ENCODE measurements at regions not wholly inside any gene's neighbourhood (a gene's known extent, or its start where the extent isn't known, plus 50 kb on each side); places are given as distances from the start of the nearest gene placed in this dataset.

GRCh38 chr10:113326160-113327111 is 226.4 kb upstream of the HABP2 start:
- DNase-seq, result peak; percentile 26 to 93

DNA sequence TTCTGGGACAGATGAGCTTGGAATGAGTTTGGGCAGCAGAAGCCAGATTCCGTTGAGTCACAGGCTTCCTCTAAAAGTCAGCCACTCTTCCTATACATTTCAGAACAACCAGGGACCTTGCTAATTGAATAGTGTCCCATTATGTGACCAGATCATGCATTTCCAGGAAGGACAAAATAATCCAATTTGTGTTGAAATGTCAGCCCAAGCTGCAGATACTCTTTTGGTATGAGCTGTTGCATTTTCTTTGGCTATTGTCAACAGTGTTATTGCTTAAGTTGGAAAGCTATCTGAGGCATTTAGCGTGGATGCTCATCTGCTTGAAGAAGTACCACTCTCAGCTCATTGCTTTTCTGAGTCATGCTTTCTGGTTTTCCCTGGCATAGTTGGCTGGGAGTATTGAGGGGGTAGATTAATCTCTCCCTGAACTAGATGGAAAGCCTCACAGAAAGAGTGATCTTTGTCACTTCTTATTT is 223.7 kb upstream of the HABP2 start:
- no peak for DNase-seq

GRCh38 chr10:113331961-113332360 is 220.9 kb upstream of the HABP2 start:
- DNase-seq, result no peak

DNA sequence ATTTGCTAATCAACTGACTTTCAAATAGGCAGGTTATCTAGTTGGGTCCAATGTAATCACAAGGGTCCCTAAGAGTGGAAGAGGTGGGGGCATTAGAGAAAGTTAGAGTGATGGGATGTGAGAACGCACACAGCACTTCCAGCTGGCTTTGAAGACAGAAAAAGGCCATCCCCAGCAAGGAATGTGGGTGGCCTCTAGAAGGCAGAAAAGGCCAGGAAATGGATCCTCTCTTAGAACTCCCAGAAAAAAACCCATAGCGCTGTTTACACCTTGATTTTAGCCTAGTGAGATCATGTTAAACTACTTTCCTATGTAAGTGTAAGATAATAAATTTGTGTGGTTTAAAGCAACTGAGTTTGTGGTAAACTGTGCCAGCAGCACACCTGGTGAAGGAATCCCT is 219.5 kb upstream of the HABP2 start:
- no peak for DNase-seq

DNA sequence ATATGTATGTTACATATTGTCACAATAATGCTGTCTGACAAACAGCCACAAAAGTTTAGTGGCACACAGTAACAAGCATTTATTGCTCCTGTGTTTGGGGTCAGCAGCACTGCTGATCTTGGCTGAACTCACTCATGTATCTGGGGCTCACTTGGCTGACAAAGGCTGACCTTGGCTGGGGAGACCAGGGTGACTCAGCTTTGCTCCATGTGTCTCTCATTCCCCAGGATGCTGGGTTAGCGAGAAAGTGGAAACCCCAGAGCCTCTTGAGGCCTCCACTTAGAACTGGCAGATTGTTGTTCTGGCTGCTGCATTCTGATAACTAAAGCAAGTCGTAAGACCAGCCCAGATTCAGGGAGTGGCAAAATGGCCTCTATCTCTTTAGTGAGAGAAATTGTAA is 217.3 kb upstream of the HABP2 start:
- no peak for DNase-seq

DNA sequence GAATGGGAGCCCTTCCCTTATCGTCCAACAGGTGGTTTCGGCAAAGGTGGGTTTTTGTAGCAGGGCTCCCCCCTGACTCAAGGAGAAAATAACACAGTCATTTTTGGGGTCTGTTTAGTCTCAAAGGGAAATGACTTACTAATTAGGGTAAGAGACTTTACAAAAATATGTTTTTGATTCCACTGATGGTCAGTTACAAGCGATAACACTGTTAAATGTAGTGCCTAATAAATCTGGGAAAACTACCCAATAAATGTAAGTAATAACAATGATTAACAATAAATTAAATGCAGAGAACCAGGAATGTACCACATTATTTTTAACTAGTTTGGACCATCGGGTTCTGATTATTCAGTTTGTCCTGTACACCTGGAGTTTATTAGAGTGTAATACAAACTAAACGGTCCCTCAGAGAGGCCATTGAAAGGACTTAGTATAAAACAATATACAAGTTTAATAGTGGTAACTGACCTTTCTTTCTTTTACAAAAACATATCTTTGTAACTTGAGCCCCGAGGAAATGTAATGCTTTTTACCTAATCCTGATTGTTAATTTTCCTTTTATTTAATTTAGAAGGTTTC is 216.2 kb upstream of the HABP2 start:
- DNase-seq, result no peak

- DNase-seq, result no peak
Observed at GRCh38 chr10:113337142-113337541, 215.7 kb upstream of the HABP2 start.

- DNase-seq, result no peak
Observed at GRCh38 chr10:113339121-113339520, 213.7 kb upstream of the HABP2 start.

- no peak for DNase-seq
Observed at GRCh38 chr10:113340282-113340681, 212.6 kb upstream of the HABP2 start.

DNA sequence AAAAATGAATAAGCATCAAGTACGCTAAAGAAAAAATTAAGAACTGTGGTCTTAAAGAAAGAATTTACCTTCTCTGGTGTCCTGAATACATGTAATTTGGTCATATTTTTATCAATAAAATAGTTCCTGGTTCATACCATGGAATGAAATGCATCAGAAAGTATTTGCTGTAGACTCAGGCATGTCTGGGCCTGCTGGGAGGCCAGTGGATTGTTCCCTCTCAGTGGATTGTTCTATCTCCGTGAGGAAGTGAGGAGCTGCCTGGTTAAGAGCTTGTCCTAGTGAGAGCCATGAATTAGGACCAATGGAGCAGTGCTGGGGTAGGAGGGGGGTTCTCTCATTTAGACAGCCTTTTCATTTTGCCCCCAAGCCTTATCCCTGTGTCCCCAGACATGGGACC is 211.7 kb upstream of the HABP2 start:
- DNase-seq, result no peak

DNA sequence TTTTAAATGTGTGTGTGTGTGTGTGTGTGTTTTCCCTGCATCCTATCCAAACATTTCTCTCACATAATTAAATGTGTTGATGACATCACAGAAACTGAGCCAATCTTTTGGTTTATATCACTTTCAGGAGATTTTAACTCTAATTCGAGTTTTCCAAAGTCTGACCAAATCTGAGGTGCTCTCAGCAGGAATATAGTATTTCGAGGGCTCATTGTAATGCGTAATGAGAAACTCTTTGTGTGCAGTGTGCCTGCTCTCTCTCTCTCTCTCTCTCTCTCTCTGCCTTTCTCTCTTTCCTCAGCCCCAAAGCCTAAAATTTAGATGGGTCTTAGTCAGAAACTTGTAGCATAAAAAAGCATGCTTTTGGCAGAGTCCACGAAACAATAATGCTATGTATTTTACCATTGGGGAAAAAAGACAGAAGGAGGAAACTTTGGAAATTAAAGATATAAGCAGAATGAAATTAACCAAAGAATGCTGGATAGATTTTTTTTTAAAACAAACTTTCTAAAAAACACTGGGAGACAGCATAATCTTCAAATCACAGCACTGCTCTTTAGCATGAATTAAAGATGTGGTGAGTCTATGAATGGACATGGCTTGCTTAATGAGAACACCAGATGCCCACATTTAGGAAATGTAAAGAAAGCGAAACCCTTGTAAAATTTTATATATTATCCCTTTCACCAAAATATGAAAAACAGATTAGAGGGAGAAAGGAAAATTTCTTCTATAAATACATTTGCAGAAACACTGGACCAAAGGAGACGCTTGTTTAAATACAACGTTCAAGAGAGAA is 206.8 kb upstream of the HABP2 start:
- DNase-seq, result no peak

DNA sequence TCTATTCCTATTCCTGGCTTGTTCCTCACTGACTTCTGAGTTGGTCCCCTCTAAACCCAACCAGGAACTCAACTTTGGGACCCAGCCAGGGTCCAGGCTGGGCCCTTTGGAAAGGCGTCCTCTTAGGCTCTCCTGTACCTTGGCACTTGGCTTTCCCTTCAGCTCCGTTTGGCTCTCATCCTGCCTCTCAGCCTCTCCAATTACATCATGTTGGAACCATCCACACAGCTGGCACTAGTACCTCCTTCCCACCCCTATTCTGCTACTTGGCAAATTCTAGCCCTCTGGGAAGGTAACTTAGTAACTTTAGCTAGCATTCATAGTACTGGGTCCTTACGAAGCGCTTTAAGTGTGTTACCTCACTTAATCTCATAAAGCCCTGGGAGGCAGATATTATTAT is 205.3 kb upstream of the HABP2 start:
- no peak for DNase-seq

- DNase-seq, result no peak
Observed at GRCh38 chr10:113348694-113349093, 204.2 kb upstream of the HABP2 start.

- no peak for DNase-seq
Observed at GRCh38 chr10:113350311-113351040, 202.4 kb upstream of the HABP2 start.

GRCh38 chr10:113354711-113355110 is 198.1 kb upstream of the HABP2 start:
- no peak for DNase-seq

DNA sequence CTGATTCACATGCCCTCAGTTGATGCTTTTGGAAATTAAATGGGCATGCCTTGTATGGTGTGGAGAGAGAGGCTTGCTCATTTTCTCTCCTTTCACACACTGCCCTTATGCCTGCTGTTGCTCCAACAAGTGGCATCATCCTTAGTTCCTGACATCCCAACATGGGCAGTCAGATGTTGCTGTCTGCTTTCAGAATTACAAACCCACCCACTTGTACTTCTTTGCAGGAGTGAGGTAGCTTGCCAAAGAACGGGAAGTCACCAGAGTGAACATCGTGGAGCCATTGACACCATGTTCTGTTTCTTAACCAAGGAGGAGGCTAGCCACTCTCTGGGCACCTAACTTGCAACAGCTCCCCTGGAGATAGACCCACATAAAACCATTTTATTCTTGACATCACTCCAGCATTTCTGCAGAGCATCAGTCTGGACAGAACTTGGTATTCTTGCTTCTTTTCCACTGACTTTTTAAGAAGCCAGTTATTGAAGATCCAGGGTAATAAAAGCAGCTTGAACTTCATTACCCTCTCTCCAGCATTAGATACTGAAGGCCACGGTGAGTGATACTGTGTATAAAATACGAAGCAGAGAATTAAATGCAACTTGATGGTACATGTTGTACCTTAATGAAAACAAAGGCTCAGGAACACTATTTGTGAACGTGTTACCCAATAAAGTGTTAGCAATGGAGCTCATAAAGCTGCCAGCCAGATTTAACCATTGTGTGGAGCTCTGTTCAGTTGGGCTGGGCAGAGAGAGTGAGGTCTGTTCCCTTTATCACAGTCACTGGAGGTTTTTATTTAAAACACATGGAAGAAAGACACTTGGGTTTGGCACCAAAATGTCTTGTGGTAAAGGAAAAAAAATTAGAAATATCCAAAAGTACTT is 195.8 kb upstream of the HABP2 start:
- DNase-seq, result no peak

DNA sequence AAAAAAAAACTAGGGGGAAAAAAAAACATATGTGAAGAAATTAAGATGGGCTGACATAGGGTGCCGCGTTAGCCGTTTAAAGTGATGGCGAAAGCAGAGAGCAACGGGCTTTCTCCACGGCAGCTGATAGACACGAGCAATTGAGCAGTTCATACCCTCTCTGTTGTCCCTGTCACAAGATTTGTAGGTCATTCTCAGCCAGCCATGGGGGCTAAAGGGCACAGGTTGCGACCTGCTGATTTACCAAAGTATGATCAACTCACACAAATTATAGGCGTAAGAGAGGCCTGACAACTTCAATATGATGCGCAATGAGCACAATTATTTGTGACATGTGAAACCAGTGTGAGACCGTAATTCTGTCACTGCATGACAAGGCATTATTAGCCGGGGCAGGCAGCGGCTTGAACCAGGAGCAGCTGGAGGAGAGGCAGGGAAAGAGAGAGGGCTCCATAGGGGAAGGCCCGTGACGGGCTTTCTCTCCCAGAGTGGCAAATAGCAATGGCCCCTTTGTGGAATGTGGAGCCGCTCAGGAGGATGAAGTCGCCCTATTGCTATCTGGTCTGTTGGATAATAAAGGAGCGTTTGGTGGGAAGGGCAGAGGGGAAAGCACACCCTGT is 195.1 kb upstream of the HABP2 start:
- no peak for DNase-seq

- DNase-seq, result no peak
Observed at GRCh38 chr10:113359655-113360054, 193.2 kb upstream of the HABP2 start.

GRCh38 chr10:113360870-113361269 is 192.0 kb upstream of the HABP2 start:
- no peak for DNase-seq

DNA sequence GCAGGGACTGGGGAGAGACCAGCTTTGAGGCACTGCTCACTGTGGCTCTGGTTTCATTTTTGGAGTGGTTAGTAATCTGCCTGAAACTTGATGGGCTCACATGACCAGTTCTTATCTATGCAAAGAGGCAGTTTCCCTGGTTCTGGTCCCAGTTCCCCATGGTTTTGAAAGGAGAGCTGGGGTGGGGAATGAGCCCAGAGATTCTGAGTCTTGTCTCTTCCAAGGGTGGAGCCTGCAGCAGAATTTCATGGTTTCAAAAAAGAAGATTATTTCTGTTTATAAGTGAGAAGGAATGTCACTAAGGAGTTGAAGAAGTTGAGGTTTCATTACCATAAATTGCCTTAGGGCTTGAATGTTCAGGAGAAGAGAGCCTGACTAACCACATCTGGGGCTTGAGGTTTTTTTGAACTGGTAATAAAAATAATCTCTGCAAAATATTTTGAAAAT is 190.2 kb upstream of the HABP2 start:
- peak in 1 of 2 donors; percentile 15 for DNase-seq

- no peak for DNase-seq
Observed at GRCh38 chr10:113364227-113364626, 188.6 kb upstream of the HABP2 start.

All from bone marrow (tissue), 2 donors.